SK-N-SH treated with all-trans-retinoic acid at 6 μM for 48 hours (cell line): ENCODE measurements at regions not wholly inside any gene's neighbourhood (a gene's known extent, or its start where the extent isn't known, plus 50 kb on each side); places are given as distances from the start of the nearest gene placed in this dataset.

Source experiments
- ARNTL ChIP-seq: fragments of 450-650 bp; formaldehyde crosslinking; IDR thresholded peaks from 2 replicates; pipeline ENCODE4 v1.5.0; 2020; ENCODE audit warnings: low read depth, mild to moderate bottlenecking, moderate library complexity, borderline replicate concordance
- BACH2 ChIP-seq: fragments of 250-450 bp; sonication (Bioruptor Pico); IDR thresholded peaks from 2 replicates; pipeline ENCODE4 v1.9.0; 2021; ENCODE audit warnings: mild to moderate bottlenecking, borderline replicate concordance
- CREB5 ChIP-seq: fragments of 250-450 bp; sonication (Bioruptor Pico); IDR thresholded peaks from 2 replicates; pipeline ENCODE4 v1.5.1; 2020; ENCODE audit warnings: low read depth, mild to moderate bottlenecking, moderate library complexity
- CSDC2 ChIP-seq: fragments of 250-450 bp; sonication (Bioruptor Pico); IDR thresholded peaks from 2 replicates; pipeline ENCODE4 v1.5.0; 2020; ENCODE audit warnings: mild to moderate bottlenecking, moderate library complexity
- ESRRG ChIP-seq: fragments of 250-450 bp; sonication (Bioruptor Pico); IDR thresholded peaks from 2 replicates; pipeline ENCODE4 v1.6.1; 2021; ENCODE audit warnings: mild to moderate bottlenecking
- GLIS3 ChIP-seq: fragments of 250-450 bp; sonication (Bioruptor Pico); IDR thresholded peaks from 2 replicates; pipeline ENCODE4 v1.5.0; 2020; ENCODE audit warnings: mild to moderate bottlenecking, moderate library complexity
- ISL1 ChIP-seq: fragments of 250-450 bp; sonication (Bioruptor Pico); IDR thresholded peaks from 2 replicates; pipeline ENCODE4 v2.1.2; 2022; ENCODE audit warnings: mild to moderate bottlenecking, moderate library complexity
- OSR1 ChIP-seq: fragments of 250-450 bp; sonication (Bioruptor Pico); IDR thresholded peaks from 2 replicates; pipeline ENCODE4 v1.8.0; 2022; ENCODE audit warnings: moderate library complexity, mild to moderate bottlenecking, inconsistent platforms
- PPARA ChIP-seq: fragments of 250-450 bp; sonication (Bioruptor Pico); IDR thresholded peaks from 2 replicates; pipeline ENCODE4 v1.5.0; 2020; ENCODE audit warnings: mild to moderate bottlenecking, borderline replicate concordance
- SNAI2 ChIP-seq: fragments of 250-450 bp; sonication (Bioruptor Pico); IDR thresholded peaks from 2 replicates; pipeline ENCODE4 v1.5.0; 2020; ENCODE audit warnings: mild to moderate bottlenecking, moderate library complexity
- TOX ChIP-seq: fragments of 250-450 bp; sonication (Bioruptor Pico); IDR thresholded peaks from 2 replicates; pipeline ENCODE4 v1.8.0; 2021; ENCODE audit warnings: mild to moderate bottlenecking, moderate library complexity, borderline replicate concordance
- ZFP30 ChIP-seq: fragments of 450-650 bp; formaldehyde crosslinking; IDR thresholded peaks from 2 replicates; pipeline ENCODE4 v1.5.0; 2022; ENCODE audit warnings: mild to moderate bottlenecking, moderate library complexity
- ZNF565 ChIP-seq: fragments of 450-650 bp; formaldehyde crosslinking; conservative IDR thresholded peaks from 2 replicates; pipeline ENCODE4 v1.5.0; 2020; ENCODE audit warnings: low read depth, mild to moderate bottlenecking, moderate library complexity
- TF ChIP-seq, protein P1 (sequence below): fragments of 250-450 bp; sonication (Bioruptor Pico); IDR thresholded peaks from 2 replicates; pipeline ENCODE4 v1.8.0; 2020; ENCODE audit warnings: mild to moderate bottlenecking, moderate library complexity, borderline replicate concordance

DNA sequence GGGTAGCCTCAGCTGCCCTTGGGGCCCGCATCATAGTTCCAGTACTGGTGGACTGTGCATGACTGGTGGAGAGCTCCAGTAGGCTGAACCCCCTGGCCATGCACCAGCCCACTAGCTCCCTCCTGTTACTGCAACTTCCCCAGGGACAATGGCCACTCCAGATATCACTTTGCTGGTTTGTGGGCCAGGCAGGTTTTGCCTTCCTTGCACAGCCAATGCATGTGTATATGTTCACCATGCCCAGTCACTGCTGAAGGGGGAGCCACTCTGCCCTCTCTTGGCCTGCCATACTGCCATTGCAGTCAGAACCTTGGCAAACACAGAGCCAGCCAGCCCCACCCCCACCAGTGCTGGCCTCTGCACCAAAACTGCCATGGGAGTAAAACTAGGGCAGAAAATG lies 2095.3 kb upstream of the RAG2 start:
- TF ChIP-seq BACH2 (CRISPR knock-in tag) (no peak), SNAI2 (CRISPR knock-in tag) (no peak), ARNTL (CRISPR knock-in tag) (no peak), ISL1 (CRISPR knock-in tag) (no peak), GLIS3 (no peak), OSR1 (CRISPR knock-in tag) (no peak), ZNF565 (no peak), CREB5 (no peak), CSDC2 (no peak), PPARA (no peak), ESRRG (CRISPR knock-in tag) (no peak), TOX (CRISPR knock-in tag) (no peak), ZFP30 (no peak)
- TF ChIP-seq, protein P1, sequence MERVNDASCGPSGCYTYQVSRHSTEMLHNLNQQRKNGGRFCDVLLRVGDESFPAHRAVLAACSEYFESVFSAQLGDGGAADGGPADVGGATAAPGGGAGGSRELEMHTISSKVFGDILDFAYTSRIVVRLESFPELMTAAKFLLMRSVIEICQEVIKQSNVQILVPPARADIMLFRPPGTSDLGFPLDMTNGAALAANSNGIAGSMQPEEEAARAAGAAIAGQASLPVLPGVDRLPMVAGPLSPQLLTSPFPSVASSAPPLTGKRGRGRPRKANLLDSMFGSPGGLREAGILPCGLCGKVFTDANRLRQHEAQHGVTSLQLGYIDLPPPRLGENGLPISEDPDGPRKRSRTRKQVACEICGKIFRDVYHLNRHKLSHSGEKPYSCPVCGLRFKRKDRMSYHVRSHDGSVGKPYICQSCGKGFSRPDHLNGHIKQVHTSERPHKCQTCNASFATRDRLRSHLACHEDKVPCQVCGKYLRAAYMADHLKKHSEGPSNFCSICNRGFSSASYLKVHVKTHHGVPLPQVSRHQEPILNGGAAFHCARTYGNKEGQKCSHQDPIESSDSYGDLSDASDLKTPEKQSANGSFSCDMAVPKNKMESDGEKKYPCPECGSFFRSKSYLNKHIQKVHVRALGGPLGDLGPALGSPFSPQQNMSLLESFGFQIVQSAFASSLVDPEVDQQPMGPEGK (CRISPR knock-in tag) = no peak
